ENCODE measurements at regions not wholly inside any gene's neighbourhood (a gene's known extent, or its start where the extent isn't known, plus 50 kb on each side); places are given as distances from the start of the nearest gene placed in this dataset.

GRCh38 chr2:219907011-219907365, 279.6 kb downstream of the SLC4A3 start:
- DNase-seq (ENCODE audit: low read depth): no peak

GRCh38 chr2:219908538-219908937, 281.1 kb downstream of the SLC4A3 start:
- ChIA-PET POLR2A (no interaction called here), CTCF (no interaction called here)
- TF ChIP-seq CTCF (IDR thresholded peaks at IDR 0.05; ENCODE audit: insufficient read depth, low read depth, low read length): no peak
- Histone ChIP-seq H3K36me3 (ENCODE audit: control insufficient read depth, insufficient read depth, low read length) (no peaks in the 10 kb centered on the region), H3K4me3 (ENCODE audit: low read depth, low read length) (no peak overlapping the region), H3K27me3 (ENCODE audit: control insufficient read depth, insufficient read depth, low read length) (no peaks in the 10 kb centered on the region)
- DNase-seq (ENCODE audit: low read depth): no peak

More at GRCh38 chr2:219907011-219907365, 279.6 kb downstream of the SLC4A3 start:
- Histone ChIP-seq H3K27me3 (ENCODE audit: control insufficient read depth, insufficient read depth, low read length) (no peaks in the 10 kb centered on the region; the same call in 1 of the 2 replicates), H3K4me3 (ENCODE audit: low read depth, low read length) (no peak overlapping the region), H3K36me3 (ENCODE audit: control insufficient read depth, insufficient read depth, low read length) (no peaks in the 10 kb centered on the region)
- CTCF ChIA-PET: no interaction called here
- POLR2A ChIA-PET: no interaction called here
- TF ChIP-seq CTCF (IDR thresholded peaks at IDR 0.05; ENCODE audit: insufficient read depth, low read depth, low read length): no peak

- TF ChIP-seq CTCF (IDR thresholded peaks at IDR 0.05; ENCODE audit: insufficient read depth, low read depth, low read length): no peak
- ChIA-PET CTCF (interaction anchor here (1.3 to 2.5 kb wide), 4 partner anchors 8 to 29 kb away, joined by 3 to 10 read pairs (median 6); no protein-coding TSS in a partner anchor), POLR2A (no interaction called here)
- Histone ChIP-seq H3K36me3 (ENCODE audit: control insufficient read depth, insufficient read depth, low read length) (no peaks in the 10 kb centered on the region), H3K27me3 (ENCODE audit: control insufficient read depth, insufficient read depth, low read length) (no peaks in the 10 kb centered on the region), H3K4me3 (ENCODE audit: low read depth, low read length) (no peak overlapping the region)
- no peak for DNase-seq (ENCODE audit: low read depth)
These were observed 284.1 kb downstream of the SLC4A3 start for GRCh38 chr2:219911541-219911940.

- CTCF ChIA-PET: interaction anchor here (1.3 to 2.5 kb wide), 4 partner anchors 9 to 28 kb away, joined by 3 to 10 read pairs (median 6); no protein-coding TSS in a partner anchor
- POLR2A ChIA-PET: no interaction called here
- peak; percentile 21 for DNase-seq (ENCODE audit: low read depth)
- H3K36me3 ChIP-seq (ENCODE audit: control insufficient read depth, insufficient read depth, low read length): no peaks in the 10 kb centered on the region
- TF ChIP-seq CTCF (IDR thresholded peaks at IDR 0.05; ENCODE audit: insufficient read depth, low read depth, low read length): peak; percentile 65
- no peak overlapping the region for H3K4me3 ChIP-seq (ENCODE audit: low read depth, low read length)
- H3K27me3 ChIP-seq (ENCODE audit: control insufficient read depth, insufficient read depth, low read length): no peaks in the 10 kb centered on the region
These were observed 285.1 kb downstream of the SLC4A3 start for GRCh38 chr2:219912491-219912921.

GRCh38 chr2:219914577-219914976, 287.1 kb downstream of the SLC4A3 start:
- no peak for DNase-seq (ENCODE audit: low read depth)
- no peaks in the 10 kb centered on the region for H3K27me3 ChIP-seq (ENCODE audit: control insufficient read depth, insufficient read depth, low read length)
- no peak for TF ChIP-seq CTCF (IDR thresholded peaks at IDR 0.05; ENCODE audit: insufficient read depth, low read depth, low read length)
- ChIA-PET POLR2A (no interaction called here), CTCF (interaction anchor here (0.9 to 1.4 kb wide), 2 partner anchors 11 to 177 kb away, joined by 3 read pairs; no protein-coding TSS in a partner anchor)
- H3K36me3 ChIP-seq (ENCODE audit: control insufficient read depth, insufficient read depth, low read length): no peaks in the 10 kb centered on the region
- no peak overlapping the region for H3K4me3 ChIP-seq (ENCODE audit: low read depth, low read length)
